ENCODE measurements at regions not wholly inside any gene's neighbourhood (a gene's known extent, or its start where the extent isn't known, plus 50 kb on each side); places are given as distances from the start of the nearest gene placed in this dataset.

GRCh38 chr4:130424211-130424610 lies 1328.3 kb downstream of the C4orf33 start:
- H3K36me3 ChIP-seq (ENCODE audit: control insufficient read depth in 2 of 2, extremely low read depth in 1 of 2, insufficient read depth in 2 of 2, low read length in 2 of 2): no peaks in the 10 kb centered on the region
- no peak overlapping the region for H3K9ac ChIP-seq (ENCODE audit: control insufficient read depth, extremely low read depth, insufficient read depth, low read length)
- H3K9me1 ChIP-seq (ENCODE audit: control insufficient read depth, extremely low read depth, insufficient read depth, low read length): no peaks in the 10 kb centered on the region
- H3K9me3 ChIP-seq (ENCODE audit: control insufficient read depth, low read depth, low read length): no peaks in the 10 kb centered on the region
- DNase-seq (ENCODE audit: low read depth, low spot score): no peak
- no peak overlapping the region for H3K4me3 ChIP-seq (ENCODE audit: control insufficient read depth in 2 of 3, extremely low read depth in 1 of 3, insufficient read depth in 2 of 3, low read depth in 1 of 3, low read length in 3 of 3)
- H3K79me2 ChIP-seq (ENCODE audit: control insufficient read depth, insufficient read depth, low read length): no peaks in the 10 kb centered on the region
- no peak overlapping the region for H3K4me2 ChIP-seq (ENCODE audit: control insufficient read depth, extremely low read depth, insufficient read depth, low read depth, low read length)
- H3K4me1 ChIP-seq (ENCODE audit: control insufficient read depth, extremely low read depth, insufficient read depth, low read length): no peaks in the 10 kb centered on the region
- no peaks in the 10 kb centered on the region for H3K27me3 ChIP-seq (ENCODE audit: control insufficient read depth, extremely low read depth, insufficient read depth, low read length)
- no peak overlapping the region for H3K27ac ChIP-seq (ENCODE audit: control insufficient read depth, insufficient read depth, low read length)
- no peak overlapping the region for H2AFZ ChIP-seq (ENCODE audit: control insufficient read depth, low read length)
- no peaks in the 10 kb centered on the region for H4K20me1 ChIP-seq (ENCODE audit: control insufficient read depth, extremely low read depth, insufficient read depth, low read length)
- dilution Hi-C loops (cut with MboI; ENCODE audit: extremely low pct_ligation_motif_present, low sequenced_read_pairs): no loop called here
- no peak for TF ChIP-seq CTCF (optimal IDR thresholded peaks at IDR 0.05 in 1 of 3, IDR thresholded peaks at IDR 0.05 in 1 of 3, conservative IDR thresholded peaks at IDR 0.05 in 1 of 3; ENCODE audit: extremely low read depth in 1 of 3, insufficient read depth in 2 of 3, low read length in 3 of 3)
- no peak for TF ChIP-seq EZH2 (IDR thresholded peaks at IDR 0.05; ENCODE audit: low read length)
- no peak for FAIRE-seq

- Histone ChIP-seq H3K27ac (ENCODE audit: control insufficient read depth, insufficient read depth, low read length) (no peak overlapping the region), H3K79me2 (ENCODE audit: control insufficient read depth, insufficient read depth, low read length) (no peaks in the 10 kb centered on the region), H3K36me3 (ENCODE audit: control insufficient read depth in 2 of 2, extremely low read depth in 1 of 2, insufficient read depth in 2 of 2, low read length in 2 of 2) (no peaks in the 10 kb centered on the region), H3K9me3 (ENCODE audit: control insufficient read depth, low read depth, low read length) (no peaks in the 10 kb centered on the region), H3K27me3 (ENCODE audit: control insufficient read depth, extremely low read depth, insufficient read depth, low read length) (no peaks in the 10 kb centered on the region), H2AFZ (ENCODE audit: control insufficient read depth, low read length) (no peak overlapping the region), H3K4me3 (ENCODE audit: control insufficient read depth in 2 of 3, extremely low read depth in 1 of 3, insufficient read depth in 2 of 3, low read depth in 1 of 3, low read length in 3 of 3) (no peak overlapping the region), H3K9me1 (ENCODE audit: control insufficient read depth, extremely low read depth, insufficient read depth, low read length) (no peaks in the 10 kb centered on the region), H3K4me1 (ENCODE audit: control insufficient read depth, extremely low read depth, insufficient read depth, low read length) (no peaks in the 10 kb centered on the region), H4K20me1 (ENCODE audit: control insufficient read depth, extremely low read depth, insufficient read depth, low read length) (no peaks in the 10 kb centered on the region), H3K4me2 (ENCODE audit: control insufficient read depth, extremely low read depth, insufficient read depth, low read depth, low read length) (no peak overlapping the region), H3K9ac (ENCODE audit: control insufficient read depth, extremely low read depth, insufficient read depth, low read length) (no peak overlapping the region)
- DNase-seq (ENCODE audit: low read depth, low spot score): no peak
- no peak for FAIRE-seq
- TF ChIP-seq EZH2 (IDR thresholded peaks at IDR 0.05; ENCODE audit: low read length) (no peak), CTCF (optimal IDR thresholded peaks at IDR 0.05 in 1 of 3, IDR thresholded peaks at IDR 0.05 in 1 of 3, conservative IDR thresholded peaks at IDR 0.05 in 1 of 3; ENCODE audit: extremely low read depth in 1 of 3, insufficient read depth in 2 of 3, low read length in 3 of 3) (no peak)
- dilution Hi-C loops (cut with MboI; ENCODE audit: extremely low pct_ligation_motif_present, low sequenced_read_pairs): no loop called here
Observed at GRCh38 chr4:130432289-130432688, 1336.3 kb downstream of the C4orf33 start.
